Smooth muscle cell of the brain vasculature (primary cell): ENCODE measurements at regions not wholly inside any gene's neighbourhood (a gene's known extent, or its start where the extent isn't known, plus 50 kb on each side); places are given as distances from the start of the nearest gene placed in this dataset.
A peak's percentile ranks its signal among the peaks of the same experiment; 100 is the strongest.
"Not testable (repeated sequence)": the region's sequence is repeated elsewhere in the genome, so short reads cannot be mapped to it uniquely, and the experiment has no call there.

Experiments
- DNase-seq: peaks from one replicate; pipeline ENCODE4 v3.0.0-alpha.2; 2012; ENCODE audit warnings: low read depth, low spot score

GRCh38 chr2:175872721-175873120, 129.3 kb downstream of the LNPK start:
- no peak for DNase-seq

- no peak for DNase-seq
Observed at GRCh38 chr2:175872005-175872348, 130.1 kb downstream of the LNPK start.

GRCh38 chr2:175871331-175872004, 130.6 kb downstream of the LNPK start:
- no peak for DNase-seq

GRCh38 chr2:175865716-175866115, 136.4 kb downstream of the LNPK start:
- DNase-seq: no peak

- no peak for DNase-seq
Observed at GRCh38 chr2:175864137-175864850, 137.8 kb downstream of the LNPK start.

GRCh38 chr2:175861958-175862357, 140.1 kb downstream of the LNPK start:
- no peak for DNase-seq

GRCh38 chr2:175855794-175856453, 146.1 kb downstream of the LNPK start:
- no peak for DNase-seq

- DNase-seq: no peak
Observed at GRCh38 chr2:175855236-175855635, 146.8 kb downstream of the LNPK start.

- DNase-seq: no peak
Observed at GRCh38 chr2:175854665-175855064, 147.4 kb downstream of the LNPK start.

GRCh38 chr2:175854129-175854528, 147.9 kb downstream of the LNPK start:
- DNase-seq: no peak

GRCh38 chr2:175853616-175853890, 148.5 kb downstream of the LNPK start:
- no peak for DNase-seq

- no peak for DNase-seq
Observed at GRCh38 chr2:175852879-175853615, 149.0 kb downstream of the LNPK start.

GRCh38 chr2:175847128-175847527, 154.9 kb downstream of the LNPK start:
- no peak for DNase-seq

- no peak for DNase-seq
Observed at GRCh38 chr2:175844169-175844568, 157.9 kb downstream of the LNPK start.

- no peak for DNase-seq
Observed at GRCh38 chr2:175843625-175844024, 158.4 kb downstream of the LNPK start.

GRCh38 chr2:175842996-175843395, 159.1 kb downstream of the LNPK start:
- DNase-seq: no peak

- not testable (repeated sequence) for DNase-seq
Observed at GRCh38 chr2:175840765-175841164, 161.3 kb downstream of the LNPK start.

- no peak for DNase-seq
Observed at GRCh38 chr2:175840256-175840655, 161.8 kb downstream of the LNPK start.

- no peak for DNase-seq
Observed at GRCh38 chr2:175838979-175839378, 163.1 kb downstream of the LNPK start.

- DNase-seq: peak; percentile 41
Observed at GRCh38 chr2:175837046-175837445, 165.0 kb downstream of the LNPK start.

GRCh38 chr2:175836361-175836760, 165.7 kb downstream of the LNPK start:
- no peak for DNase-seq

- no peak for DNase-seq
Observed at GRCh38 chr2:175834477-175834876, 167.6 kb downstream of the LNPK start.
